ENCODE measurements at regions not wholly inside any gene's neighbourhood (a gene's known extent, or its start where the extent isn't known, plus 50 kb on each side); places are given as distances from the start of the nearest gene placed in this dataset.

- TF ChIP-seq, protein P1, sequence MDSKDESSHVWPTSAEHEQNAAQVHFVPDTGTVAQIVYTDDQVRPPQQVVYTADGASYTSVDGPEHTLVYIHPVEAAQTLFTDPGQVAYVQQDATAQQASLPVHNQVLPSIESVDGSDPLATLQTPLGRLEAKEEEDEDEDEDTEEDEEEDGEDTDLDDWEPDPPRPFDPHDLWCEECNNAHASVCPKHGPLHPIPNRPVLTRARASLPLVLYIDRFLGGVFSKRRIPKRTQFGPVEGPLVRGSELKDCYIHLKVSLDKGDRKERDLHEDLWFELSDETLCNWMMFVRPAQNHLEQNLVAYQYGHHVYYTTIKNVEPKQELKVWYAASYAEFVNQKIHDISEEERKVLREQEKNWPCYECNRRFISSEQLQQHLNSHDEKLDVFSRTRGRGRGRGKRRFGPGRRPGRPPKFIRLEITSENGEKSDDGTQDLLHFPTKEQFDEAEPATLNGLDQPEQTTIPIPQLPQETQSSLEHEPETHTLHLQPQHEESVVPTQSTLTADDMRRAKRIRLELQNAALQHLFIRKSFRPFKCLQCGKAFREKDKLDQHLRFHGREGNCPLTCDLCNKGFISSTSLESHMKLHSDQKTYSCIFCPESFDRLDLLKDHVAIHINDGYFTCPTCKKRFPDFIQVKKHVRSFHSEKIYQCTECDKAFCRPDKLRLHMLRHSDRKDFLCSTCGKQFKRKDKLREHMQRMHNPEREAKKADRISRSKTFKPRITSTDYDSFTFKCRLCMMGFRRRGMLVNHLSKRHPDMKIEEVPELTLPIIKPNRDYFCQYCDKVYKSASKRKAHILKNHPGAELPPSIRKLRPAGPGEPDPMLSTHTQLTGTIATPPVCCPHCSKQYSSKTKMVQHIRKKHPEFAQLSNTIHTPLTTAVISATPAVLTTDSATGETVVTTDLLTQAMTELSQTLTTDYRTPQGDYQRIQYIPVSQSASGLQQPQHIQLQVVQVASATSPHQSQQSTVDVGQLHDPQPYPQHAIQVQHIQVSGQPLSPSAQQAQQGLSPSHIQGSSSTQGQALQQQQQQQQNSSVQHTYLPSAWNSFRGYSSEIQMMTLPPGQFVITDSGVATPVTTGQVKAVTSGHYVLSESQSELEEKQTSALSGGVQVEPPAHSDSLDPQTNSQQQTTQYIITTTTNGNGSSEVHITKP (IDR thresholded peaks at IDR 0.05; ENCODE audit: partially characterized antibody): peak; percentile 50
- TF ChIP-seq CXXC5 (CRISPR knock-in tag; IDR thresholded peaks at IDR 0.05): peak; percentile 54; the same call in 1 of the 2 replicates
- TF ChIP-seq SMC3 (conservative IDR thresholded peaks at IDR 0.05; ENCODE audit: insufficient read depth, low read depth, low read length): peak; percentile 89
- no peak for TF ChIP-seq NFYB (IDR thresholded peaks at IDR 0.05; ENCODE audit: extremely low read depth, insufficient read length)
- TF ChIP-seq L3MBTL2 (IDR thresholded peaks at IDR 0.05): peak; percentile 44; the same call in 1 of the 2 replicates
- TF ChIP-seq MYC (IDR thresholded peaks at IDR 0.05; ENCODE audit: low read depth, low read length): peak; percentile 75
- no peak for TF ChIP-seq MYC (CRISPR knock-in tag; IDR thresholded peaks at IDR 0.05; ENCODE audit: borderline replicate concordance, low read depth)
- TF ChIP-seq ELF4 (CRISPR knock-in tag; IDR thresholded peaks at IDR 0.05): no peak
- peak; percentile 78 for TF ChIP-seq TFAP4 (CRISPR knock-in tag; IDR thresholded peaks at IDR 0.05; ENCODE audit: borderline replicate concordance)
- TF ChIP-seq RAD21 (CRISPR knock-in tag; conservative IDR thresholded peaks at IDR 0.05 in 1 of 2, IDR thresholded peaks at IDR 0.05 in 1 of 2): peak; percentile 89 to 91
- TF ChIP-seq PHF8 (IDR thresholded peaks at IDR 0.05; ENCODE audit: borderline replicate concordance, low read length): no peak
- 0 out of 2 replicates have a peak, but pooled peaks have one; percentile 37 for TF ChIP-seq ZNF511 (CRISPR knock-in tag; IDR thresholded peaks at IDR 0.05)
- no peak for TF ChIP-seq TBP (optimal IDR thresholded peaks at IDR 0.05; ENCODE audit: low read depth, low read length)
- TF ChIP-seq, protein P2, sequence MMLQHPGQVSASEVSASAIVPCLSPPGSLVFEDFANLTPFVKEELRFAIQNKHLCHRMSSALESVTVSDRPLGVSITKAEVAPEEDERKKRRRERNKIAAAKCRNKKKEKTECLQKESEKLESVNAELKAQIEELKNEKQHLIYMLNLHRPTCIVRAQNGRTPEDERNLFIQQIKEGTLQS (IDR thresholded peaks at IDR 0.05): no peak
- TF ChIP-seq, protein P2 (CRISPR knock-in tag; conservative IDR thresholded peaks at IDR 0.05): no peak
Observed at GRCh38 chr7:35537067-35538023, 157.6 kb downstream of the HERPUD2 start (continued).
